Chondrocyte (in vitro differentiated cells): ENCODE measurements at regions not wholly inside any gene's neighbourhood (a gene's known extent, or its start where the extent isn't known, plus 50 kb on each side); places are given as distances from the start of the nearest gene placed in this dataset.
A peak's percentile ranks its signal among the peaks of the same experiment; 100 is the strongest.

Experiments used
- DNase-seq: peaks from one replicate; pipeline ENCODE4 v3.0.0; 2021; ENCODE audit warnings: mixed read lengths, low spot score
- H3K27ac Mint-ChIP-seq: one replicate; pipeline ENCODE4 v1.8.0; 2021; ENCODE audit warnings: mild to moderate bottlenecking, moderate library complexity, mixed read lengths; ENCODE audit not compliant: unreplicated experiment
- H3K27me3 Mint-ChIP-seq: 2 replicates; pipeline ENCODE4 v1.8.0; 2021; ENCODE audit warnings: low read depth, mixed read lengths
- H3K36me3 Mint-ChIP-seq: 2 replicates; pipeline ENCODE4 v1.8.0; 2021; ENCODE audit warnings: low read depth, mixed read lengths
- H3K4me1 Mint-ChIP-seq: 2 replicates; pipeline ENCODE4 v1.8.0; 2021; ENCODE audit warnings: low read depth, mild to moderate bottlenecking, mixed read lengths
- H3K4me3 Mint-ChIP-seq: one replicate; pipeline ENCODE4 v1.8.0; 2021; ENCODE audit warnings: mild to moderate bottlenecking, moderate library complexity, mixed read lengths; ENCODE audit not compliant: unreplicated experiment
- H3K9me3 Mint-ChIP-seq: 2 replicates; pipeline ENCODE4 v1.8.0; 2021; ENCODE audit warnings: low read depth, mixed read lengths
- CTCF ChIP-seq: fragments of 200-600 bp; sonication (generic); IDR thresholded peaks from 2 replicates; pipeline ENCODE4 v1.5.0; 2021; ENCODE audit warnings: antibody characterized with exemption, mild to moderate bottlenecking, moderate library complexity

GRCh38 chr6:227812-228338 lies 64.4 kb upstream of the DUSP22 start:
- Mint-ChIP-seq H3K4me3 (no peak overlapping the region), H3K36me3 (no peaks in the 10 kb centered on the region), H3K27ac (no peak overlapping the region), H3K9me3 (no peaks in the 10 kb centered on the region), H3K27me3 (peaks cover 2% of the 10 kb centered on the region), H3K4me1 (no peaks in the 10 kb centered on the region)
- DNase-seq: peak; percentile 28
- no peak for TF ChIP-seq CTCF

- H3K4me1 Mint-ChIP-seq: no peaks in the 10 kb centered on the region
These were observed 63.2 kb upstream of the DUSP22 start for GRCh38 chr6:228881-229651.

GRCh38 chr6:231779-232178 lies 60.5 kb upstream of the DUSP22 start:
- Mint-ChIP-seq H3K27ac (no peak overlapping the region), H3K9me3 (no peaks in the 10 kb centered on the region), H3K4me1 (peaks cover 13% of the 10 kb centered on the region), H3K36me3 (no peaks in the 10 kb centered on the region), H3K4me3 (no peak overlapping the region), H3K27me3 (peaks cover 2% of the 10 kb centered on the region)
- TF ChIP-seq CTCF: no peak
- no peak for DNase-seq

More at GRCh38 chr6:228881-229651, 63.2 kb upstream of the DUSP22 start:
- Mint-ChIP-seq H3K27me3 (peaks cover 2% of the 10 kb centered on the region), H3K4me3 (no peak overlapping the region), H3K36me3 (no peaks in the 10 kb centered on the region), H3K27ac (no peak overlapping the region), H3K9me3 (no peaks in the 10 kb centered on the region)
- peak; percentile 30 for DNase-seq
- TF ChIP-seq CTCF: no peak

- no peak for TF ChIP-seq CTCF
- peaks cover 13% of the 10 kb centered on the region for H3K4me1 Mint-ChIP-seq
- H3K27ac Mint-ChIP-seq: no peak overlapping the region
- no peaks in the 10 kb centered on the region for H3K9me3 Mint-ChIP-seq
- peak; percentile 57 for DNase-seq
- no peaks in the 10 kb centered on the region for H3K36me3 Mint-ChIP-seq
- peaks cover 2% of the 10 kb centered on the region for H3K27me3 Mint-ChIP-seq
- H3K4me3 Mint-ChIP-seq: no peak overlapping the region
These were observed 59.2 kb upstream of the DUSP22 start for GRCh38 chr6:232982-233640.

- DNase-seq: no peak
- H3K9me3 Mint-ChIP-seq: no peaks in the 10 kb centered on the region
- no peak for TF ChIP-seq CTCF
- peaks cover 13% of the 10 kb centered on the region for H3K4me1 Mint-ChIP-seq
- H3K4me3 Mint-ChIP-seq: no peak overlapping the region
- peaks cover 10% of the 10 kb centered on the region for H3K27me3 Mint-ChIP-seq
- no peak overlapping the region for H3K27ac Mint-ChIP-seq
- H3K36me3 Mint-ChIP-seq: no peaks in the 10 kb centered on the region
These were observed 57.4 kb upstream of the DUSP22 start for GRCh38 chr6:234706-235372.
